Uterus (tissue), 2 donors: ENCODE measurements at regions not wholly inside any gene's neighbourhood (a gene's known extent, or its start where the extent isn't known, plus 50 kb on each side); places are given as distances from the start of the nearest gene placed in this dataset.

ENCODE experiments used
- POLR2A ChIP-seq, 2 donors: fragments of 450-650 bp; IDR thresholded peaks; one replicate each; pipeline ENCODE4 v1.6.1; 2016; ENCODE audit warnings: antibody characterized with exemption in 2 of 2, mild to moderate bottlenecking in 1 of 2, moderate library complexity in 1 of 2
- TF ChIP-seq, protein P1 (sequence below), 4 experiments: fragments of 200-600 bp in 2 of 4; fragments of 450-650 bp in 2 of 4; sonication (generic) in 2 of 4; IDR thresholded peaks; one replicate each; pipeline ENCODE4 v1.5.1; 2016 to 2019; ENCODE audit warnings: antibody characterized with exemption in 4 of 4, mild to moderate bottlenecking in 2 of 4, moderate library complexity in 1 of 4

DNA sequence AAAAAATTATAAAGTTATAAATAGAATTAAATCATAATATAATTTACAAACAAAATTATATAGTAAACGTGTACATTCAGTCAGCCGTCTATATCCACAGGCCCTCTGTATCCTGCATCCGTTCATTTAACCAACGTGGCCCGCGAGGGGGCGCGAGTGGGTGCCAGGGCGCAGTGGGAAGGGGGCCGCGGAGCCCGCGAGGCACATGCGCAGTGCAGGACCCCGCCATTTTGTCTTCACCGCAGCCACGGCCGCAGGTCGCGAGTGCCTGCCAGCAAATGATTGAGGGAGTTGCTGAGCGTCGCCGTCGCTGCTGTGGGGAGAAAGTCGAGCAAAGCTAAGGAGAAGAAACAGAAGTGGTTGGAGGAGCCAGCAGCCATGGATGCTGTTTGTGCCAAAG is 53.4 kb upstream of the ECI2 start:
- TF ChIP-seq, protein P1, sequence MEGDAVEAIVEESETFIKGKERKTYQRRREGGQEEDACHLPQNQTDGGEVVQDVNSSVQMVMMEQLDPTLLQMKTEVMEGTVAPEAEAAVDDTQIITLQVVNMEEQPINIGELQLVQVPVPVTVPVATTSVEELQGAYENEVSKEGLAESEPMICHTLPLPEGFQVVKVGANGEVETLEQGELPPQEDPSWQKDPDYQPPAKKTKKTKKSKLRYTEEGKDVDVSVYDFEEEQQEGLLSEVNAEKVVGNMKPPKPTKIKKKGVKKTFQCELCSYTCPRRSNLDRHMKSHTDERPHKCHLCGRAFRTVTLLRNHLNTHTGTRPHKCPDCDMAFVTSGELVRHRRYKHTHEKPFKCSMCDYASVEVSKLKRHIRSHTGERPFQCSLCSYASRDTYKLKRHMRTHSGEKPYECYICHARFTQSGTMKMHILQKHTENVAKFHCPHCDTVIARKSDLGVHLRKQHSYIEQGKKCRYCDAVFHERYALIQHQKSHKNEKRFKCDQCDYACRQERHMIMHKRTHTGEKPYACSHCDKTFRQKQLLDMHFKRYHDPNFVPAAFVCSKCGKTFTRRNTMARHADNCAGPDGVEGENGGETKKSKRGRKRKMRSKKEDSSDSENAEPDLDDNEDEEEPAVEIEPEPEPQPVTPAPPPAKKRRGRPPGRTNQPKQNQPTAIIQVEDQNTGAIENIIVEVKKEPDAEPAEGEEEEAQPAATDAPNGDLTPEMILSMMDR (IDR thresholded peaks at IDR 0.05): no peak
- TF ChIP-seq POLR2A (IDR thresholded peaks at IDR 0.05): no peak
